22Rv1 (cell line): ENCODE measurements at regions not wholly inside any gene's neighbourhood (a gene's known extent, or its start where the extent isn't known, plus 50 kb on each side); places are given as distances from the start of the nearest gene placed in this dataset.

Experiments
- H3K27ac ChIP-seq: fragments of 450-650 bp; 2 replicates; pipeline ENCODE4 v1.5.1; 2017
- ZFX ChIP-seq: fragments of 450-650 bp; IDR thresholded peaks from 2 replicates; pipeline ENCODE4 v1.6.1; 2017; ENCODE audit warnings: antibody characterized with exemption, borderline replicate concordance
- TF ChIP-seq, protein P1 (sequence below): fragments of 450-650 bp; IDR thresholded peaks from 2 replicates; pipeline ENCODE4 v1.5.1; 2017; ENCODE audit warnings: mild to moderate bottlenecking

- TF ChIP-seq, protein P1, sequence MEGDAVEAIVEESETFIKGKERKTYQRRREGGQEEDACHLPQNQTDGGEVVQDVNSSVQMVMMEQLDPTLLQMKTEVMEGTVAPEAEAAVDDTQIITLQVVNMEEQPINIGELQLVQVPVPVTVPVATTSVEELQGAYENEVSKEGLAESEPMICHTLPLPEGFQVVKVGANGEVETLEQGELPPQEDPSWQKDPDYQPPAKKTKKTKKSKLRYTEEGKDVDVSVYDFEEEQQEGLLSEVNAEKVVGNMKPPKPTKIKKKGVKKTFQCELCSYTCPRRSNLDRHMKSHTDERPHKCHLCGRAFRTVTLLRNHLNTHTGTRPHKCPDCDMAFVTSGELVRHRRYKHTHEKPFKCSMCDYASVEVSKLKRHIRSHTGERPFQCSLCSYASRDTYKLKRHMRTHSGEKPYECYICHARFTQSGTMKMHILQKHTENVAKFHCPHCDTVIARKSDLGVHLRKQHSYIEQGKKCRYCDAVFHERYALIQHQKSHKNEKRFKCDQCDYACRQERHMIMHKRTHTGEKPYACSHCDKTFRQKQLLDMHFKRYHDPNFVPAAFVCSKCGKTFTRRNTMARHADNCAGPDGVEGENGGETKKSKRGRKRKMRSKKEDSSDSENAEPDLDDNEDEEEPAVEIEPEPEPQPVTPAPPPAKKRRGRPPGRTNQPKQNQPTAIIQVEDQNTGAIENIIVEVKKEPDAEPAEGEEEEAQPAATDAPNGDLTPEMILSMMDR = no peak
- TF ChIP-seq ZFX = no peak
- H3K27ac ChIP-seq = no peak overlapping the region
These were observed 260.7 kb downstream of the MAF start for GRCh38 chr16:79339863-79340262.

- TF ChIP-seq, protein P1 = no peak
- no peak for TF ChIP-seq ZFX
- H3K27ac ChIP-seq = no peak overlapping the region
These were observed 262.6 kb downstream of the MAF start for GRCh38 chr16:79337906-79338305.

GRCh38 chr16:79336437-79337229 lies 263.9 kb downstream of the MAF start:
- TF ChIP-seq, protein P1 = no peak
- TF ChIP-seq ZFX = no peak
- H3K27ac ChIP-seq = no peak overlapping the region

GRCh38 chr16:79334127-79334526 lies 266.4 kb downstream of the MAF start:
- H3K27ac ChIP-seq = no peak overlapping the region
- TF ChIP-seq, protein P1 = peak; percentile 77
- TF ChIP-seq ZFX = no peak

- TF ChIP-seq, protein P1 = no peak
- TF ChIP-seq ZFX = no peak
- H3K27ac ChIP-seq = no peak overlapping the region
These were observed 269.5 kb downstream of the MAF start for GRCh38 chr16:79331066-79331465.

- no peak overlapping the region for H3K27ac ChIP-seq
- TF ChIP-seq ZFX = no peak
- TF ChIP-seq, protein P1 = no peak
These were observed 270.6 kb downstream of the MAF start for GRCh38 chr16:79329967-79330366.

DNA sequence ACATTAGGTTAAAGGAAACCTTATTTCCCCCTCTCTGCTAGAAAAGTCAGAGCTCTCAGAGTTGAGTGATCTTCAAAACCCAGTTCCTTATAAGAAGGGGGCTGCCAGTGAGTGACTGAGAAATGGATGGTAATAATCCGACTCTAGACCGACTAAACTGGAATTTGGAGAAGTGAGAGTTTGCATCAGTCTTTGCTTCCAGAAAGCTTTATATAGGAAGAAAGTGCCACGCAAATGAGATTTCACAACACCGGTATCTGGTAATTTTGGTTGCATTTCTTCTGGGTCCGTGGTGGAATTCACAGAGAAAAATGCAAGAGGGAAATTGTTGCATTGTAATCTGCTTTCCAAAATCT lies 271.4 kb downstream of the MAF start:
- H3K27ac ChIP-seq = no peak overlapping the region
- TF ChIP-seq, protein P1 = no peak
- TF ChIP-seq ZFX = no peak
